DND-41 (cell line): ENCODE measurements at regions not wholly inside any gene's neighbourhood (a gene's known extent, or its start where the extent isn't known, plus 50 kb on each side); places are given as distances from the start of the nearest gene placed in this dataset.

Source experiments
- ATAC-seq: fragments of 200-7000 bp; cut with Tn5 transposase; 3 replicates; pipeline ENCODE4 v1.9.1; 2021; ENCODE audit warnings: low read depth; ENCODE audit not compliant: insufficient read depth
- DNase-seq: peaks from one replicate; pipeline ENCODE4 v3.0.0-alpha.2; 2020
- H2AFZ ChIP-seq: 2 replicates; pipeline ENCODE4 v1.6.0; 2012; ENCODE audit warnings: low read depth, low read length
- H3K27ac ChIP-seq: 2 replicates; pipeline ENCODE4 v1.5.1; 2012; ENCODE audit warnings: low read length, inconsistent platforms
- H3K27me3 ChIP-seq: fragments of 200-600 bp; sonication (generic); 2 replicates; pipeline ENCODE4 v1.6.0; 2012; ENCODE audit warnings: low read length, mild to moderate bottlenecking, inconsistent platforms; ENCODE audit not compliant: insufficient read depth, poor library complexity
- H3K36me3 ChIP-seq: 2 replicates; pipeline ENCODE4 v1.5.1; 2012; ENCODE audit warnings: low read length, inconsistent platforms; ENCODE audit not compliant: insufficient read depth
- H3K4me1 ChIP-seq: 2 replicates; pipeline ENCODE4 v1.5.1; 2012; ENCODE audit warnings: mild to moderate bottlenecking, low read length; ENCODE audit not compliant: insufficient read depth
- H3K4me2 ChIP-seq: 2 replicates; pipeline ENCODE4 v1.6.0; 2012; ENCODE audit warnings: mild to moderate bottlenecking, moderate library complexity, low read length, inconsistent platforms; ENCODE audit not compliant: insufficient read depth
- H3K4me3 ChIP-seq, 2 experiments: fragments of 200-600 bp in 1 of 2; shearing (Covaris generic) in 1 of 2; 2 replicates each; pipeline ENCODE4 v1.5.1; 2012 to 2016; ENCODE audit warnings: inconsistent platforms in 2 of 2, low read length in 2 of 2, mild to moderate bottlenecking in 2 of 2, low read depth in 1 of 2, moderate library complexity in 1 of 2
- H3K79me2 ChIP-seq: 2 replicates; pipeline ENCODE4 v1.6.0; 2012; ENCODE audit warnings: low read length, inconsistent platforms; ENCODE audit not compliant: insufficient read depth
- H3K9ac ChIP-seq: 2 replicates; pipeline ENCODE4 v1.6.0; 2012; ENCODE audit warnings: low read depth, mild to moderate bottlenecking, inconsistent platforms, low read length, moderate library complexity
- H3K9me3 ChIP-seq: 2 replicates; pipeline ENCODE4 v1.5.1; 2012; ENCODE audit warnings: low read length, moderate library complexity, mild to moderate bottlenecking, inconsistent platforms; ENCODE audit not compliant: insufficient read depth, severe bottlenecking
- H4K20me1 ChIP-seq: 2 replicates; pipeline ENCODE4 v1.6.0; 2012; ENCODE audit warnings: low read length; ENCODE audit not compliant: insufficient read depth
- CTCF ChIP-seq: IDR thresholded peaks from 2 replicates; pipeline ENCODE4 v1.5.1; 2012; ENCODE audit warnings: borderline replicate concordance, low read length, moderate library complexity, mild to moderate bottlenecking; ENCODE audit not compliant: poor library complexity, severe bottlenecking; ENCODE audit errors: extremely low read depth
- EZH2 ChIP-seq: IDR thresholded peaks from 3 replicates; pipeline ENCODE4 v1.6.1; 2012; ENCODE audit warnings: borderline replicate concordance, low read depth, mild to moderate bottlenecking, moderate library complexity, low read length, inconsistent platforms; ENCODE audit not compliant: severe bottlenecking

GRCh38 chrX:99494668-99495067, 915.4 kb downstream of the PCDH19 start:
- Histone ChIP-seq H3K27me3 (no peaks in the 10 kb centered on the region), H3K9me3 (no peaks in the 10 kb centered on the region)
- no peak for DNase-seq

GRCh38 chrX:99480728-99481127, 929.3 kb downstream of the PCDH19 start:
- no peak overlapping the region for H2AFZ ChIP-seq
- H3K79me2 ChIP-seq = no peaks in the 10 kb centered on the region
- H3K27me3 ChIP-seq = no peaks in the 10 kb centered on the region
- TF ChIP-seq EZH2 (no peak), CTCF (no peak)
- no peaks in the 10 kb centered on the region for H3K4me1 ChIP-seq
- H3K36me3 ChIP-seq = no peaks in the 10 kb centered on the region
- H3K9ac ChIP-seq = no peak overlapping the region
- no peak overlapping the region for H3K27ac ChIP-seq
- no peak overlapping the region for H3K4me3 ChIP-seq
- DNase-seq (no peak), ATAC-seq (no peak)
- no peaks in the 10 kb centered on the region for H4K20me1 ChIP-seq
- no peaks in the 10 kb centered on the region for H3K9me3 ChIP-seq
- H3K4me2 ChIP-seq = no peak overlapping the region

More at GRCh38 chrX:99494668-99495067, 915.4 kb downstream of the PCDH19 start:
- H3K4me2 ChIP-seq = no peak overlapping the region
- H4K20me1 ChIP-seq = no peaks in the 10 kb centered on the region
- no peaks in the 10 kb centered on the region for H3K36me3 ChIP-seq
- H3K9ac ChIP-seq = no peak overlapping the region
- ATAC-seq = no peak
- H3K4me3 ChIP-seq = no peak overlapping the region
- no peak overlapping the region for H2AFZ ChIP-seq
- no peaks in the 10 kb centered on the region for H3K79me2 ChIP-seq
- H3K27ac ChIP-seq = no peak overlapping the region
- H3K4me1 ChIP-seq = no peaks in the 10 kb centered on the region
- TF ChIP-seq EZH2 = no peak
- no peak for TF ChIP-seq CTCF

- no peaks in the 10 kb centered on the region for H3K36me3 ChIP-seq
- no peaks in the 10 kb centered on the region for H3K79me2 ChIP-seq
- H3K9me3 ChIP-seq = no peaks in the 10 kb centered on the region
- H2AFZ ChIP-seq = no peak overlapping the region
- H4K20me1 ChIP-seq = no peaks in the 10 kb centered on the region
- no peak overlapping the region for H3K4me3 ChIP-seq
- H3K27me3 ChIP-seq = no peaks in the 10 kb centered on the region
- DNase-seq (no peak), ATAC-seq (no peak)
- H3K9ac ChIP-seq = no peak overlapping the region
- H3K27ac ChIP-seq = no peak overlapping the region
- H3K4me2 ChIP-seq = no peak overlapping the region
- no peaks in the 10 kb centered on the region for H3K4me1 ChIP-seq
- TF ChIP-seq CTCF (no peak), EZH2 (no peak)
Measured at GRCh38 chrX:99469439-99469838, 940.6 kb downstream of the PCDH19 start.

GRCh38 chrX:99468993-99469392, 941.1 kb downstream of the PCDH19 start:
- Histone ChIP-seq H3K9me3 (no peaks in the 10 kb centered on the region), H3K36me3 (no peaks in the 10 kb centered on the region), H3K4me2 (no peak overlapping the region), H3K4me3 (no peak overlapping the region), H4K20me1 (no peaks in the 10 kb centered on the region), H3K27me3 (no peaks in the 10 kb centered on the region), H3K27ac (no peak overlapping the region), H3K79me2 (no peaks in the 10 kb centered on the region), H3K4me1 (no peaks in the 10 kb centered on the region), H3K9ac (no peak overlapping the region), H2AFZ (no peak overlapping the region)
- ATAC-seq (no peak), DNase-seq (no peak)
- TF ChIP-seq CTCF (no peak), EZH2 (no peak)
